T-cell (primary cell): ENCODE measurements at regions not wholly inside any gene's neighbourhood (a gene's known extent, or its start where the extent isn't known, plus 50 kb on each side); places are given as distances from the start of the nearest gene placed in this dataset.

ENCODE experiments used
- ATAC-seq, 4 experiments: fragments of 200-7000 bp in 3 of 4; fragments of 150-1000 bp in 1 of 4; cut with Tn5 transposase; replicated peaks in 1 of 4; 1 replicate in 3 of 4; 2 replicates in 1 of 4; pipeline ENCODE4 v1.10.0; 2021; ENCODE audit warnings: moderate library complexity in 3 of 4, mild to moderate bottlenecking in 2 of 4, moderate number of reproducible peaks in 1 of 4
- CTCF ChIA-PET, 2 donors: fragments of 300-600 bp; sonication (Branson Sonifier 250); formaldehyde crosslinking; loops; one replicate each; lab custom pipeline; 2022; ENCODE audit warnings: antibody characterized with exemption in 2 of 2; lab: Charles Lee
- POLR2A ChIA-PET, 2 donors: fragments of 300-600 bp; sonication (Branson Sonifier 250); formaldehyde crosslinking; loops; one replicate each; lab custom pipeline; 2022; ENCODE audit warnings: antibody characterized with exemption in 2 of 2; lab: Charles Lee
- DNase-seq, 35 experiments: peaks; one replicate each; pipeline versions ENCODE4 v3.0.0 to v3.0.0-alpha.2; 2013 to 2023
- H3K27ac ChIP-seq: one replicate; pipeline ENCODE4 v1.5.1; 2013; ENCODE audit warnings: low read length
- H3K27me3 ChIP-seq, 2 experiments: replicated peaks in 1 of 2; 1 replicate in 1 of 2; 2 replicates in 1 of 2; pipeline versions ENCODE4 v1.6.1 to v1.7.0; 2013; ENCODE audit warnings: low read length in 1 of 2, mixed read lengths in 1 of 2; ENCODE audit not compliant: control insufficient read depth in 2 of 2, insufficient read depth in 2 of 2; ENCODE audit errors: extremely low read depth in 1 of 2
- H3K36me3 ChIP-seq, 2 donors: 1 replicate in 1 of 2; 2 replicates in 1 of 2; pipeline versions ENCODE4 v1.6.1 to v1.7.0; 2013; ENCODE audit warnings: low read length in 1 of 2; ENCODE audit not compliant: control insufficient read depth in 2 of 2, insufficient read depth in 1 of 2; ENCODE audit errors: extremely low read depth in 1 of 2
- H3K4me1 ChIP-seq, 2 experiments: 1 replicate in 1 of 2; 2 replicates in 1 of 2; pipeline versions ENCODE4 v1.6.1 to v1.7.0; 2013; ENCODE audit warnings: low read length in 2 of 2, mixed read lengths in 1 of 2; ENCODE audit not compliant: insufficient read depth in 2 of 2, control insufficient read depth in 1 of 2; ENCODE audit errors: extremely low read depth in 1 of 2
- H3K4me3 ChIP-seq, 2 donors: 1 replicate in 1 of 2; 2 replicates in 1 of 2; pipeline versions ENCODE4 v1.5.1 to v1.7.0; 2013; ENCODE audit warnings: mild to moderate bottlenecking in 2 of 2, low read length in 1 of 2, moderate library complexity in 1 of 2; ENCODE audit not compliant: control insufficient read depth in 1 of 2; ENCODE audit errors: extremely low read depth in 1 of 2
- H3K9me3 ChIP-seq: 2 replicates; pipeline ENCODE4 v1.7.0; 2013
- H3K27ac Mint-ChIP-seq, 2 donors: one replicate each; pipeline ENCODE4 v1.8.0; 2020 to 2021; ENCODE audit warnings: mild to moderate bottlenecking in 2 of 2, mixed read lengths in 2 of 2
- H3K27me3 Mint-ChIP-seq, 2 donors: one replicate each; pipeline ENCODE4 v1.8.0; 2021 to 2022; ENCODE audit warnings: mixed read lengths in 2 of 2
- H3K36me3 Mint-ChIP-seq: one replicate; pipeline ENCODE4 v1.8.0; 2021; ENCODE audit warnings: mixed read lengths
- H3K4me1 Mint-ChIP-seq, 3 donors: one replicate each; pipeline ENCODE4 v1.8.0; 2020 to 2022; ENCODE audit warnings: mixed read lengths in 3 of 3, mild to moderate bottlenecking in 1 of 3
- H3K4me3 Mint-ChIP-seq, 3 donors: one replicate each; pipeline ENCODE4 v1.8.0; 2020 to 2022; ENCODE audit warnings: mild to moderate bottlenecking in 3 of 3, mixed read lengths in 3 of 3, moderate library complexity in 3 of 3
- H3K9me3 Mint-ChIP-seq, 3 donors: one replicate each; pipeline ENCODE4 v1.8.0; 2020 to 2022; ENCODE audit warnings: mixed read lengths in 3 of 3
- WGBS: methylation state at CpG from one replicate; pipeline ENCODE4 v1.1.5; 2013; ENCODE audit warnings: missing lambda C conversion rate; ENCODE audit not compliant: insufficient coverage; 5-methylcytosine and 5-hydroxymethylcytosine counted together

DNA sequence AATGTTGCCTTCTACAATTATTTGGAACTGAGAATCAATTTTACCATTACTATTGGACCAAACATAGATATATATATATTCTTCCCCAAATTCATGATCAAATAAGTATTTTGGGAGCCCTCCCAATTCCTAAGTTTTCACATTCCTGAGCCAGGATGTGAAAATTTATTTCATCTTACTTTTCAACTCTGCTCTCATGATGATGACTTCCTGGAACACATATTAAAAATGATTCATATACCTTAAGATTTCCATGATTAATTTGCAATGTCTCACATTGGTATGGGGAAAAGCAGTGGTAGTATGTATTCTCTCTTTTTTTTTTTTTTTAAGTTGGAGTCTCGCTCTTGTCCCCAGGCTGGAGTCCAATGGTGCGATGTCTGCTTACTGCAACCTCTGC, 596.1 kb upstream of the ZEB2 start:
- Histone ChIP-seq H3K4me3 (no peak overlapping the region), H3K4me1 (no peaks in the 10 kb centered on the region), H3K27me3 (no peaks in the 10 kb centered on the region), H3K9me3 (no peaks in the 10 kb centered on the region), H3K27ac (no peak overlapping the region), H3K36me3 (no peaks in the 10 kb centered on the region)
- no peak overlapping the region for H3K4me3 Mint-ChIP-seq
- H3K36me3 Mint-ChIP-seq = no peaks in the 10 kb centered on the region
- H3K27me3 Mint-ChIP-seq = peaks cover 0 to 4% of the 10 kb centered on the region in 2 donors
- ATAC-seq (no peak), DNase-seq (no peak)
- CTCF ChIA-PET = no interaction called here
- WGBS = no CpG with 5 or more reads among the region's 2 CpGs
- H3K27ac Mint-ChIP-seq = no peak overlapping the region
- H3K9me3 Mint-ChIP-seq = peaks cover 0 to 8% (median 4%) of the 10 kb centered on the region in 3 donors
- no peaks in the 10 kb centered on the region for H3K4me1 Mint-ChIP-seq
- POLR2A ChIA-PET = no interaction called here

DNA sequence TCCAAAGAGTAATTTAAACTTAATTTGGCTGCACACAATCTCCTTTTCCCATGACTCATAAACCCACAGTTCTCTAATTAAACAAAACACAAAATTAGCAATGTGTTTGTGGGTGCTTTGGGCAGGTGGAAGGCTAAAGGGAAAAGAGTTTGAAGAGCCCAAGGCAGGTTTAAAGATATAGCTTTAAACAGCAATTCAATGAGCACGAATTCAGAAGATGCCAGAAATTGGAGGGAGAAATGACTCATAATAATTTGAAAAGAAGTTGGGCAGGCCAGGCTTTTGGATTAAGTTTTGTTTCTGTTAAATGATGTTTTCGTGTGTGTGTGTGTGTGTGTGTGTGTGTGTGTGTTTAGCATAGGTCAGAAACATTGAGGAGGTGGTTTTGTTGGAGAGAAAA, 594.8 kb upstream of the ZEB2 start:
- Mint-ChIP-seq H3K4me1 (no peaks in the 10 kb centered on the region), H3K4me3 (no peak overlapping the region), H3K36me3 (no peaks in the 10 kb centered on the region), H3K9me3 (peaks cover 0 to 8% (median 4%) of the 10 kb centered on the region in 3 donors), H3K27ac (no peak overlapping the region), H3K27me3 (peaks cover 0 to 4% of the 10 kb centered on the region in 2 donors)
- ATAC-seq = no peak
- CTCF ChIA-PET = no interaction called here
- Histone ChIP-seq H3K4me3 (no peak overlapping the region), H3K36me3 (no peaks in the 10 kb centered on the region), H3K9me3 (no peaks in the 10 kb centered on the region), H3K27ac (no peak overlapping the region), H3K27me3 (no peaks in the 10 kb centered on the region), H3K4me1 (no peaks in the 10 kb centered on the region)
- DNase-seq = no peak
- POLR2A ChIA-PET = no interaction called here
- WGBS = 41% methylated on average over 2 of the region's 2 CpGs

DNA sequence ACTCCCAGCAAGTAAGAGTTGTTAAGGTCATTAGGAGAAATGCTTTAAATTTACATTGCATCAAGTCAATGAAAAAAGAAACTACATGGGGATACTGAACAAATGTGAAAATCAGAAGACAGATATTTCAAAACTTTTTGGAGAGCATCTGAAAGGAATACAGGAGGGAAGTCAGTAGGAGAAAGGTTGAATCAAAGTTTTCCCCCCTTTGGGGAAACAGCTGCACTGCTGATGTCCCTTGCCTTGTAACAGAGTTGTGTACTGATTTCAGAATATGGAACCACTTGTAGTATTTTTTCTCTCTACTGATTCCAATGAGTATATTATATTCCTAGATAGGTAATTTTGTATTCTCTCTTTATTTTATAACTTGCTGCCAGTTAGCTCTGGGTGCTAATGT, 592.5 kb upstream of the ZEB2 start:
- ATAC-seq (no peak), DNase-seq (no peak)
- H3K4me1 Mint-ChIP-seq = no peaks in the 10 kb centered on the region
- H3K9me3 ChIP-seq = no peaks in the 10 kb centered on the region
- no peaks in the 10 kb centered on the region for H3K36me3 ChIP-seq
- H3K27ac ChIP-seq = no peak overlapping the region
- H3K4me3 ChIP-seq = no peak overlapping the region
- ChIA-PET POLR2A (interaction anchor here in 1 of 2 donors (0.7 kb wide), 1 partner anchor 740 kb away, joined by 3 read pairs; no protein-coding TSS in a partner anchor), CTCF (interaction anchor here in 1 of 2 donors (0.5 to 1.0 kb wide), 2 partner anchors 8 to 12 kb away, joined by 4 read pairs; no protein-coding TSS in a partner anchor)
- no peak overlapping the region for H3K4me3 Mint-ChIP-seq
- H3K4me1 ChIP-seq = no peaks in the 10 kb centered on the region
- peaks cover 0 to 4% of the 10 kb centered on the region in 2 donors for H3K27me3 Mint-ChIP-seq
- no peak overlapping the region for H3K27ac Mint-ChIP-seq
- H3K36me3 Mint-ChIP-seq = no peaks in the 10 kb centered on the region
- no peaks in the 10 kb centered on the region for H3K27me3 ChIP-seq
- H3K9me3 Mint-ChIP-seq = peaks cover 0 to 8% (median 4%) of the 10 kb centered on the region in 3 donors

DNA sequence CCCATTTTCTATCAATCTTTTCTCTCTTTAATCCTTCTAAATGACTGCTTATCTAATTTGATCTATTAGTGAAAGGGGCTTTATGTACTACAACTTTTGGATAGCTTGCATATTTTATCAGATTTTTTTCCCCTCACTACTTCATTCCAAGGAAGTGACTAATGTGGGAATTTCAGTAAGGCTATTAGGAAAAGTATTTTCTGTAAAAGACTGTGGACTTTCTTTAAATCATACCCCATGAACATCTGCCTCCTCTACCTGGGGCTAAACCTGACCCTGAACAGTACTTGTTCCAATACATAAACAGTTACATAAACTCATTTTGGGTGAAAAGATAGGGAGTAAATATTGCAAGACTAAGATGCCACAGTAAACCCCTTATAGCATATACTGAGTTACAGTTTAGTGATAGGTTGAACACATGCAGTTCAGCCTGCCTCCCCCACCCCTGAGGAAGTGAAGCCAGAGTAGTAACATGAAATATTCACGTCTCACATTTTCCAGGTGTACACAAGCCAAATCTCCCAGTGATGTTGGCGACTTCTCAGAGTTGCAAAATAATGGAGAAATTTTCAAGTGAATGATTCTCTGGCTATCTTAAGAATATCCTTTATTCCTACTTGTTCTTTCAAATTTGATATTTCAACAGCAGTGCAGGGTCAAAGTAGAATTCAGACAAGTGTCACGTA, 590.9 kb upstream of the ZEB2 start:
- Histone ChIP-seq H3K36me3 (no peaks in the 10 kb centered on the region), H3K4me3 (no peak overlapping the region), H3K27me3 (no peaks in the 10 kb centered on the region), H3K27ac (no peak overlapping the region), H3K9me3 (no peaks in the 10 kb centered on the region), H3K4me1 (no peaks in the 10 kb centered on the region)
- WGBS = no CpG with 5 or more reads among the region's 3 CpGs
- ChIA-PET CTCF (no interaction called here), POLR2A (interaction anchor here in 1 of 2 donors (0.7 kb wide), 1 partner anchor 206 kb away, joined by 3 read pairs; no protein-coding TSS in a partner anchor)
- Mint-ChIP-seq H3K27me3 (peaks cover 0 to 4% of the 10 kb centered on the region in 2 donors), H3K4me1 (no peaks in the 10 kb centered on the region), H3K27ac (no peak overlapping the region), H3K36me3 (no peaks in the 10 kb centered on the region), H3K4me3 (no peak overlapping the region), H3K9me3 (peaks cover 0 to 8% (median 4%) of the 10 kb centered on the region in 3 donors)
- DNase-seq (no peak), ATAC-seq (no peak)

DNA sequence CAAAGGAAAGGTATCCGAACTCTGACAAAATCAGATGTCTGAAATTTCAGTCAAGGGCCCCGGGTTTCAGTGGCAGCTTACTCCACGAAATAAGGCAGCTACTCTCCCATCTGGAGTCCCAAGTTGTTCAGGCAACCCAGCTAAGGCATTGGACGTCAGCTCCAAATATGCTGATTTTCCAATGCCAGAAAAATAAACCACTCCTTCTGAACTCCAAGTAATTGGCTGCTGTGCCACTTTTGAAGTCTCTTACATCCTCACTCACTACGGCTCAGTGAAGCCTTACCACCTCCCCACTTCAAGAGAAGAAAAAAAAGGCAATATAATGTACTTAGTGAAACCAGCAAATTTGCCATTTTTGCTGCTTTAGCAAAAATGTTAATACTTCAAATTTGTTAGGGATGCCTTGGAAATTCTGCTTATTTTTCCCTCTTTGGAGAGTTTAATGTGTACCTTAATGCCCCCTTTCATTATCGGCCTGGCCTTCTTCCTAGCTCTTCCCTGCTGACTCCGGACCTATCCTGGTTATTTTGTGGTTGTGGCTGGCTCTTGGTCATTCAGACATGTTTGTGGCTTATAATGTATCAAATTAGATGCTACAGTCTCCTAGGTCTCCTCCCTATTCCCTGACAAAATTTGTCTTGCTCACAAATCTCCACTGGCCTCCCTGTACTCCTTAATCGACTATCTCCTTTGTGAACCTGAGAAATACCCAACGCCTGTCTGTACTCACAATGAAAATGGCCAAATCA, 589.2 kb upstream of the ZEB2 start:
- no peak overlapping the region for H3K27ac ChIP-seq
- H3K9me3 ChIP-seq = no peaks in the 10 kb centered on the region
- Mint-ChIP-seq H3K4me1 (no peaks in the 10 kb centered on the region), H3K36me3 (no peaks in the 10 kb centered on the region), H3K4me3 (no peak overlapping the region), H3K9me3 (peaks cover 0 to 8% (median 4%) of the 10 kb centered on the region in 3 donors), H3K27ac (no peak overlapping the region), H3K27me3 (peaks cover 0 to 4% of the 10 kb centered on the region in 2 donors)
- ATAC-seq (no peak), DNase-seq (no peak)
- H3K4me3 ChIP-seq = no peak overlapping the region
- no peaks in the 10 kb centered on the region for H3K36me3 ChIP-seq
- 78% methylated on average over 6 of the region's 9 CpGs for WGBS
- POLR2A ChIA-PET = no interaction called here
- CTCF ChIA-PET = no interaction called here
- H3K4me1 ChIP-seq = no peaks in the 10 kb centered on the region
- H3K27me3 ChIP-seq = no peaks in the 10 kb centered on the region

DNA sequence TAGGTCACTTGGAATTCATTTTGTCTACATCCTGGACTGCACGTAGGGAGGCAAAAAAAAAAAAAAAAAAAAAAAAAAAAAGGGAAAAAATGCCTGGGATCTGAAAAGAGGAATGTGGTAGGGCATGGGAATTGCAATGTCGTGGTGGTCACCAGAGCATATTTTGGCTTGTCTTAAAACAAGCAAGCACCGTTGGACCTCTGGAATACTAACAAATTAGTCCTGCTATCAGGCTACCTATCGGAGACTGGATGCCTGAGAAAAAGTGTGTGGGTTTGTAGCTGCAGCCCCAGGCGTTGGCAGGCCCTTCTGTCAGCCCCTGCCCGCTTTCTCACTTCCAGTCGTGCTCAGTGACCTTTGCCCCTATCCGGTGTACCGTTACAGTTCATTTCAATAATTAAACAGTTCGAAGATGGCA, 588.5 kb upstream of the ZEB2 start:
- H3K27me3 Mint-ChIP-seq = peaks cover 0 to 3% of the 10 kb centered on the region in 2 donors
- no peak overlapping the region for H3K27ac Mint-ChIP-seq
- ChIA-PET CTCF (no interaction called here), POLR2A (no interaction called here)
- H3K9me3 Mint-ChIP-seq = peaks cover 0 to 7% (median 4%) of the 10 kb centered on the region in 3 donors
- Histone ChIP-seq H3K27me3 (no peaks in the 10 kb centered on the region), H3K36me3 (no peaks in the 10 kb centered on the region), H3K4me1 (no peaks in the 10 kb centered on the region), H3K4me3 (no peak overlapping the region), H3K27ac (no peak overlapping the region), H3K9me3 (no peaks in the 10 kb centered on the region)
- 82% methylated on average over 6 of the region's 10 CpGs for WGBS
- H3K36me3 Mint-ChIP-seq = no peaks in the 10 kb centered on the region
- ATAC-seq = no peak
- no peak for DNase-seq
- no peak overlapping the region for H3K4me3 Mint-ChIP-seq
- no peaks in the 10 kb centered on the region for H3K4me1 Mint-ChIP-seq
